SJCRH30 (cell line): ENCODE measurements at regions not wholly inside any gene's neighbourhood (a gene's known extent, or its start where the extent isn't known, plus 50 kb on each side); places are given as distances from the start of the nearest gene placed in this dataset.

Experiments used
- DNase-seq, 2 experiments: peaks; one replicate each; pipeline ENCODE4 v3.0.0-alpha.2; 2015 to 2020
- H3K27ac ChIP-seq: fragments of 250-450 bp; sonication (Bioruptor Pico); 2 replicates; pipeline ENCODE4 v1.5.1; 2020; ENCODE audit warnings: mild to moderate bottlenecking, moderate library complexity
- H3K27me3 ChIP-seq: fragments of 250-450 bp; sonication (Bioruptor Pico); 2 replicates; pipeline ENCODE4 v1.5.1; 2020; ENCODE audit warnings: mild to moderate bottlenecking, moderate library complexity
- H3K36me3 ChIP-seq: fragments of 250-450 bp; sonication (Bioruptor Pico); 2 replicates; pipeline ENCODE4 v1.5.1; 2020; ENCODE audit warnings: mild to moderate bottlenecking, moderate library complexity
- H3K4me1 ChIP-seq: fragments of 250-450 bp; sonication (Bioruptor Pico); 2 replicates; pipeline ENCODE4 v1.5.1; 2020; ENCODE audit warnings: mild to moderate bottlenecking, moderate library complexity
- H3K4me3 ChIP-seq: fragments of 250-450 bp; sonication (Bioruptor Pico); 2 replicates; pipeline ENCODE4 v1.5.1; 2020; ENCODE audit warnings: mild to moderate bottlenecking, moderate library complexity
- H3K9me3 ChIP-seq: fragments of 250-450 bp; sonication (Bioruptor Pico); replicated peaks from 2 replicates; pipeline ENCODE4 v1.5.1; 2020; ENCODE audit warnings: mild to moderate bottlenecking, moderate library complexity

DNA sequence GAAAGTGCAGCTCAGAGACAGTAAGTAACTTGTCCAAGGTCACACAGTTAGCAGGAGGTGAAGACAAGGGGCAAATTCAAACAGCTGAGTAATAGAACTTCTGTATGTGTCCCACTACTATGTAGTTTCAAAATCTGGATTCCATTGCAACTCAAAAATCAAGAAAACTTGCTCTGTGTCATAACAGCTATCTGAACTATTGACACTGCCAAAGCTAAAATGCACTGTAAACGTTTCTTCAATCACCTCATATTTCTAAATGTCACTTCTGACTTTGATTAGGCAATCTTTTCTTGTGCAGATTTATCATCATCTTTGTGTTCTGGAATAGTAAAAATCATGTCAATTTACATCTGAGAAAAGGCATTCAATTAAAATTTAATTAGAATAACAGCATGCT is 957.6 kb downstream of the MRPL39 start:
- Histone ChIP-seq H3K27me3 (no peaks in the 10 kb centered on the region; the same call in 1 of the 2 replicates), H3K4me3 (no peak overlapping the region), H3K9me3 (no peaks in the 10 kb centered on the region), H3K4me1 (no peaks in the 10 kb centered on the region), H3K27ac (no peak overlapping the region), H3K36me3 (no peaks in the 10 kb centered on the region)
- no peak for DNase-seq

DNA sequence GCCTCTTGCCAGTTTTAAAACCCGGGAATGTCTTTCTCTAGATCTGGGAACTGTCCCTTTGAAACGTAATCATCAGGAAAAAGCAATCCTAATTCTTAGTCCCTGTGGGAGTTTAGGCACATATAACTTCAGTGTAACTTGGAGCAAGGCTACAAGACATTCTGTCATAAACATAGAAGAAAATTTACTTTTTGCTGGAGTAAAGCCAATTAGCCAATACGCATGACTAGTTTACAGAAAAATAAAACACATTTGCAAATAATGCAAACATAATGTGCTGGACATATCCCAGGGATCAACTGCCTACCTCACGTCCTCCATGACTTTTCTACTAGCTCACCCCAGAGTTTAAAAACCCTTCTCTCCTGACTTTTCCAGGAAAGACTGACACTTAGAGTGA is 970.6 kb downstream of the MRPL39 start:
- Histone ChIP-seq H3K36me3 (no peaks in the 10 kb centered on the region), H3K4me1 (no peaks in the 10 kb centered on the region), H3K9me3 (no peaks in the 10 kb centered on the region), H3K4me3 (no peak overlapping the region), H3K27ac (no peak overlapping the region), H3K27me3 (no peaks in the 10 kb centered on the region)
- no peak for DNase-seq

DNA sequence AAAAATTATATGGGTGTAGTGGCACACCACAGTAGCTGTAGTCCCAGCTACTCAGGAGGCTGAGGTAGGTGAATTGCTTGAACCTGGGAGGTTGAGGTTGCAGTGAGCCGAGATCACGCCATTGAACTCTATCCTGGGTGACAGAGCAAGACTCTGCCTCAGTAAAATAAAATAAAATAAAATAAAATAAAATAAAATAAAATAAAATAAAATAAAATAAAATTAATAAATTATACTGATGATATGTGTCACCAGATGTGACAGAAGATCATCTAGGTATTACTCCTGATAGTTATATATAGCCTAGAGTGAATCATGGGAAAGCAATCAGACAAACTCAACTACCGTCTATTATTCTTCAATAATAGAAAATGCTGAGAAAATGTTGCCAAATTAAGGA is 972.5 kb downstream of the MRPL39 start:
- no peaks in the 10 kb centered on the region for H3K36me3 ChIP-seq
- no peak for DNase-seq
- H3K27me3 ChIP-seq, result no peaks in the 10 kb centered on the region
- H3K27ac ChIP-seq, result no peak overlapping the region
- no peak overlapping the region for H3K4me3 ChIP-seq
- H3K4me1 ChIP-seq, result no peaks in the 10 kb centered on the region
- no peaks in the 10 kb centered on the region for H3K9me3 ChIP-seq

DNA sequence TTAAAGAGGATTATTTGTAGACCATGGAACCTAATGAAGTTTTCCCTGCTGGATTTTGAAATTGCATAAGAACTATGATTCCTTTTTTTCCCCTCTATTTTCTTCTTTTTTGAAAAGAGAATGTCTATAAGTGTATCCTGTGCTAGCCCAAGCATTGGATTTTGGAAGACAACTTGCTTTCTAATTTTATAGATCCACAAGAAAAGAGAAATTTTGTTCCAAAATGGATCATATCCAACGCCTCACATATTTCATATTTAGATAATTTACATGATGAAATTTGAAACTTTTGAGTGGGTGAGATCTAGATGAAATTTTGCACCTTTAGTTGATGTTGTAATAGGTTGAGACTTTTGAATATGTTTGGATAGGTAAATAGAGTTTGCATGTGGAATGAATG is 978.7 kb downstream of the MRPL39 start:
- DNase-seq, result no peak
- Histone ChIP-seq H3K4me3 (no peak overlapping the region), H3K9me3 (no peaks in the 10 kb centered on the region), H3K4me1 (no peaks in the 10 kb centered on the region), H3K36me3 (no peaks in the 10 kb centered on the region), H3K27ac (no peak overlapping the region), H3K27me3 (no peaks in the 10 kb centered on the region)

DNA sequence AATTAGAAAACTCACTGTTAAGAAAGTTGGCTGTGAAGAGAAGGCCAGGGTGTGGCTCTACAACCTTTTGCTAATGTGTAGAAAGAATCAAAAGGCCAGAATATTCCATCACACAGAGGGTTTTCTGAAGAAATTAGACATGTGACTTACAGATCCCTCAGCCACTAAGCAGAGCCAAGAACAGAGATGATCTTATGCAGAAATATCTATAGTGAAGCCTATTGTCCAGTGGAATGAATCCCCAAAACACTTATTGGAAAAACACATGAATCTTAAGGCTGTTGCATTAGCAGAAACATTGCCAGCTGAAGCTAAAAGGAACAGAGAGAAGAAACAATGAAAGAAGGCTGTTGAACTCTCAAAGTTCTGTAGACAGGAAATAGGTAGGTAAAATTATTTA is 979.2 kb downstream of the MRPL39 start:
- Histone ChIP-seq H3K4me1 (no peaks in the 10 kb centered on the region), H3K27me3 (no peaks in the 10 kb centered on the region), H3K36me3 (no peaks in the 10 kb centered on the region), H3K27ac (no peak overlapping the region), H3K4me3 (no peak overlapping the region), H3K9me3 (no peaks in the 10 kb centered on the region)
- no peak for DNase-seq

DNA sequence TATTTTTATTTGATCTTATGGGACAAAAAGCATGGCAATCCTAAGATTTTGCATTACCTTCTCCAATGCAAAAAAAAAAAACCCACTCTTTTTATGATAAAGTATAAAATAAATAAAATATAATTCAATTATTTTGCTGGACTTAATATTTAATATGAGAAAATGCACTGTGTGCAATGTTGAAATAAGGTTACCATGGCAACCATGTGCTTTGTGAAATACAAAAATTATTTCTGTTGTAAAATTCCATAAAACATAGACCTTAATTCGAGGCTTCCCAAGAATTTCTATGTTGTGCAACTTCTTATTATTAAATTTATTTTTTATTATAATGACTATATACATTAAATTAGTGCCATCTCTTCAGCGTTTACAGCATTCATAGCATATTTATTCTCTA is 989.5 kb downstream of the MRPL39 start:
- H3K27me3 ChIP-seq, result no peaks in the 10 kb centered on the region
- DNase-seq, result no peak
- H3K4me3 ChIP-seq, result no peak overlapping the region
- H3K4me1 ChIP-seq, result no peaks in the 10 kb centered on the region
- H3K36me3 ChIP-seq, result no peaks in the 10 kb centered on the region
- 0 out of 2 replicates have a peak, but pooled peaks cover 2% of the 10 kb centered on the region for H3K9me3 ChIP-seq
- H3K27ac ChIP-seq, result no peak overlapping the region

DNA sequence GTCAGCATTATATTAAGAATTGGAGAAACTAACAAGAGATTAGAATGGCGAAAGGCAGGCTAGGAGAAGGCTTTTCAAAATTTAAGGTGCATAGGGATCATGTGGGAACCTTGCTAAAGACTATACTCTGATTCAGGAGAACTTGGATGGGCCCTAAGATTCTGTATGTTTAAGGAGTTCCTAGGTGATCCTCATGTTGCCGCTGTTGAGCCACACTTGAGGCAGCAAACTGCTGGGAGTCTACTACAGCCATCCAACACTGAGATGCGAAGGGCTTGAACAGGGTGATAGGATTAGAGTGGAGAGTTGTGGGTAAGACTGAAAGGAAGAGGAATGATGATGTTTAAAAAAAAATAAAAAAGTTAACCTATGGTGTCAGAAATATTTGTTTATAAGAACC is 1013.2 kb downstream of the MRPL39 start:
- no peak for DNase-seq
- H3K9me3 ChIP-seq, result no peaks in the 10 kb centered on the region
- H3K36me3 ChIP-seq, result no peaks in the 10 kb centered on the region
- no peaks in the 10 kb centered on the region for H3K4me1 ChIP-seq
- no peaks in the 10 kb centered on the region for H3K27me3 ChIP-seq
- no peak overlapping the region for H3K4me3 ChIP-seq
- H3K27ac ChIP-seq, result no peak overlapping the region

DNA sequence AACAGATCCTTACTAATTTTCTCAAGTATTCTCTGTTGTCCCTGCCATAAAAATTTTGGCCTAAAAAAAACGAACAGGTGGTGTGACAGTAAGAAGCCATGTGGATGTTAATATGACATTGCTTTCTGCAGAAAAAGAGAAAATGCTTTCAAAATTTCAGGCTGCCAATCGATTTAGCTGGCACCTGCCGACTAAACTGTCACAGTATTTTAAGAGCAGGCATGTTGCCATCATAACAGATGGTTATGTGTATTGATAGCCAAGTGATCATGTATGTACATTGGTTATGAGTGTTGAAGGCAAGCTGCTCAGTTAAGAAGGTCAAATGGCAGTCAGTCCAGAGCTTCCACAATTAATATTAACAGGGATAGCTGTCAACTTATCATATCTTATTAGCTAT is 1017.0 kb downstream of the MRPL39 start:
- H3K4me3 ChIP-seq, result no peak overlapping the region
- H3K9me3 ChIP-seq, result no peaks in the 10 kb centered on the region
- no peak overlapping the region for H3K27ac ChIP-seq
- no peaks in the 10 kb centered on the region for H3K4me1 ChIP-seq
- no peaks in the 10 kb centered on the region for H3K36me3 ChIP-seq
- DNase-seq, result no peak
- H3K27me3 ChIP-seq, result 0 out of 2 replicates have a peak, but pooled peaks cover 2% of the 10 kb centered on the region

DNA sequence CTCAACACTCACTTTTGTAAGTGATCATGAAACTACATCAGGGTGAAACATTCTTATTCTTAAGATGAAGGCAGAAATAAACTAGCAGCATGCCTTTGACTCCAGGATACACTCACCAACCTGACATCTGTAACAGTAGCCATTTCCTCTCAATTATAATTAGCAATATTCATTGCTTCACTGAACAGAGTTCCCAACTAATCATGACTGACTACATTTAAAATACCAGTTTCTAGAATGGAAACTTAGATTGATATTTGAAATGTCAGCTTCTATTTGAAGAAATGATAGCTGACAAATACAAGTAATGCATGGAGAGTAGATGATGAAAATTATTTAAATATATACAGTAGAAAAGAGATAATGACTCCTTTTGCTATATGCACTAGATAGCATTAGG is 1023.8 kb downstream of the MRPL39 start:
- 0 out of 2 replicates have a peak, but pooled peaks cover 2% of the 10 kb centered on the region for H3K27me3 ChIP-seq
- H3K27ac ChIP-seq, result no peak overlapping the region
- no peak for DNase-seq
- no peak overlapping the region for H3K4me3 ChIP-seq
- no peaks in the 10 kb centered on the region for H3K9me3 ChIP-seq
- H3K36me3 ChIP-seq, result no peaks in the 10 kb centered on the region
- H3K4me1 ChIP-seq, result no peaks in the 10 kb centered on the region

DNA sequence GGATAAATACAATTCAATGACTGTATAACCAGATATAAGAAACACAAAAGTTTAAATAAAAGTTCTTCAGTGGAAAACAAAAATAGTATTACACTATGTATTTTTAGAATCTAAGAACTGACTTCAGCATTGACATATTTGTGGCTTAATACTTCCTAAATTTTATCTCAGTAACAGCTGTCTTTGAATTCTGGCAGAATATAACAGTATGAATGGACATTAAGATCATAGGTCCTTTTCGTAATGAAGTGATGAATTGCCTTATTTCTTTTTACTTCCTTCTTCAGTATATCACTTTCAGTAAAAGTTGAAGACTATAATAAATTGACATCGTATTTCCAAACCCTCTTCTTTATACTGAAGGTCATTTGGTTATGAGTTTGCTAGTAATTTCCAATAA is 1030.0 kb downstream of the MRPL39 start:
- H3K4me1 ChIP-seq, result no peaks in the 10 kb centered on the region
- H3K36me3 ChIP-seq, result no peaks in the 10 kb centered on the region
- H3K4me3 ChIP-seq, result no peak overlapping the region
- H3K9me3 ChIP-seq, result no peaks in the 10 kb centered on the region
- DNase-seq, result no peak
- H3K27me3 ChIP-seq, result no peaks in the 10 kb centered on the region
- H3K27ac ChIP-seq, result no peak overlapping the region

DNA sequence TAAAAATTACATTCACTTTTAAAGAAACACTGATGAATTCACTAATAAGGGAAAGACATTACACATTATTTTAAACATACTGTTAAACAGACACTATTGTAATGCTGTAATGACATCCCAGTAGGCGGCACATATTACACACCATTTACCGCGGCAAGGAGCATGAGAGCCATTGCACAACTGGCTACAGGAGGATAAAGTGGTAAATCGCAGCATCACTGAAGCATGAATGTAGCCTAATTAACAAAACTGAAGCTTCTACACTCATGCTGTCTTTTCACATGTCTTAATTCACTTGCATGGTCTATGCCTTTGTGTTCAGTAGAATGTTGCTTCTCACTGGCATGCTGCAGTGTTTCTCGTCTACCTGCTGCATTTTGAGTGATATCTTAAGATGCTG is 1046.0 kb downstream of the MRPL39 start:
- Histone ChIP-seq H3K27ac (no peak overlapping the region), H3K27me3 (no peaks in the 10 kb centered on the region), H3K4me1 (no peaks in the 10 kb centered on the region), H3K36me3 (no peaks in the 10 kb centered on the region), H3K4me3 (no peak overlapping the region), H3K9me3 (no peaks in the 10 kb centered on the region)
- no peak for DNase-seq

DNA sequence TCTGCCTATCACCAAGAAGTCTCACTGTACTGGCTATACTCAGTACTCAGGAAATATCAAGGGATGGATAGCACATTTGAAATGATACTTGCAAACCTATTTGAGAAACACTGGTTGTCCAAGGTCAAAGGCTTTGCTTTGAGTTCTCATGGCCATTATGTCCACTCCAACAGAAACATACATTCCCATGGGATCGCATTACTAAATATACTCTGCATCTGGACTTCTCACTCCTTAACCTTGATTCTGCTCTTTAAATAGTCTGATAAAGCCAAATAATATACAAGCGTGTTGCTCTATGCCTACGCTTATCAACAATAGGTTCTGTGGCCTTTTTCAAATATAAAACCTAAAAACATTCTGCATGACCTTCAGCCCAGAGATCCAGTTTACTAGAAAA is 1054.8 kb downstream of the MRPL39 start:
- Histone ChIP-seq H3K27ac (no peak overlapping the region), H3K4me1 (no peaks in the 10 kb centered on the region), H3K36me3 (no peaks in the 10 kb centered on the region), H3K9me3 (no peaks in the 10 kb centered on the region), H3K4me3 (no peak overlapping the region), H3K27me3 (no peaks in the 10 kb centered on the region)
- no peak for DNase-seq

DNA sequence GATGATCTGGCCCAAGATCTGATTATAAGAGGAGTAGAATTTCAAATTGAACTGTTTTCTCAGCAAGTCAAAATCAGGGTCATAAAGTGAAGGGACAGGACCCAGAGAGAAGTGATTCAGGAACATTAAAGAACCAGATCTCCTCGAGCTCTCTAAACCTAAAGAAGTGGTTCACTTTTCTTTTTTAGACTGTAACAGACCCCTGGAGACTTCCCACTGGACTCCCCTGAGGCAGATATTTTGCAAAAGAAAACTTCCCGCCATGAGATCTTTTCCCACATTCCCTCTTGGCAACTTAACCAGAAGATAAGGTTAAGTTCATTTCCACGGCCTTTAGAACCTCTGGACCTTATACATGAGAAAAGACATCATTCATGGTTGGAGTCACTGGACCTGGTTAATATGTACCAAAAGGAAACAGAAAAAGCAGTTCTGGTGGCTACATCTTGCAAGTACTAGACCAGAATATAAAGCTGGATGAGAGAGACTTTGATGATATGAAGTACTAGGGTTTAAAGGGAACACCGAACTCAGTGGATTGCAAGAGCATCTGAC is 1061.4 kb downstream of the MRPL39 start:
- H3K9me3 ChIP-seq, result no peaks in the 10 kb centered on the region
- no peak overlapping the region for H3K4me3 ChIP-seq
- H3K27ac ChIP-seq, result no peak overlapping the region
- H3K27me3 ChIP-seq, result no peaks in the 10 kb centered on the region
- H3K36me3 ChIP-seq, result no peaks in the 10 kb centered on the region
- H3K4me1 ChIP-seq, result no peaks in the 10 kb centered on the region
- DNase-seq, result no peak

DNA sequence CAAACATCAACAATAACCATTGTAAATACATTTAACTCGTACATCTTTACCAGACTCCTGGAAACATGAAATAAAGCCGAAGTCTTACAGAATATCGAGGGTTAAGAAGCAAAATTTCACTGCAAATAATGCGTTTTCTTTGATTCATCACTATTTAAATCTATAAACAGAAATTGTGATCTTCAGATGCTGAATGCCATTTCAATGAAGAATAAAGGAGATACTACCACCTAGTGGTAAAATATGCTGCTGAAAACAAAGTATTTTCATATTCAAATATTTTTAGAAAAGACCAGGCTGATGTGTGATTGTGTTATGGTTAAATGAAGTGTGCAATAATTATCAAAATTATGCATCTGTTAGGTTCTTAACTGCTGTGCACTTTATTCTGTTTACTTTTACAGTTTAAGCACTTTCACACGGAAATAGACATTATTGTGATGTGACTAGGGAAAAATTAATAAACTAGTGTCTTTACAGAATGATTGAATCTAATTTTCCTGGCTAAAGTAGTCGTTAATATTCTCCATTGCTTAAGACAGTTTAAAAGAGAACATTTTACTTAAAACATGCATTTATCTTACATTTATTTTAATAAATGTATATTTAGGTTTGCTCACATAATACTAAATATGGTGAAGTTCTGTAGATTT is 1093.1 kb downstream of the MRPL39 start:
- H3K27ac ChIP-seq, result no peak overlapping the region
- peak in 1 of 2 experiments; percentile 11 for DNase-seq
- H3K9me3 ChIP-seq, result no peaks in the 10 kb centered on the region
- H3K4me1 ChIP-seq, result no peaks in the 10 kb centered on the region
- no peaks in the 10 kb centered on the region for H3K36me3 ChIP-seq
- no peak overlapping the region for H3K4me3 ChIP-seq
- H3K27me3 ChIP-seq, result no peaks in the 10 kb centered on the region; the same call in 1 of the 2 replicates

DNA sequence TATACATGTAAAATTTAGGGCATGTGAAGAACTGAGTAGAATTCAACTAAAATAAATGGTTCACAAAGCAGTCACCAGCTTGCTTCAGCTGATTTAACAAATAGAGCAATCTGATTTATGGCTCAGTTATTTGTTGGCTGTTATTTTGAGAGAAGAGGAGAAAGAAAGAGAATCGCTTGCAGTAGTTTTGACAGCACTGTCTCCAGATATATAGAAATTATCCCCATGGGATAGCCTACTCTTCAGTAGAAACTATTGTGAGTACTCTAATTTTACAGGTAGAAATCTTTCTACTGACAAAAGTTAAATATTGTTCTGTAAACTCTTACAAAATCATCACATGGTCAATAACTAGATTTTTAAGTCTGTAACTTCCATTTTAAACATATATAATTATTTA is 1098.2 kb downstream of the MRPL39 start:
- Histone ChIP-seq H3K27me3 (no peaks in the 10 kb centered on the region), H3K36me3 (no peaks in the 10 kb centered on the region), H3K4me1 (no peaks in the 10 kb centered on the region), H3K9me3 (no peaks in the 10 kb centered on the region), H3K4me3 (no peak overlapping the region), H3K27ac (no peak overlapping the region)
- no peak for DNase-seq

DNA sequence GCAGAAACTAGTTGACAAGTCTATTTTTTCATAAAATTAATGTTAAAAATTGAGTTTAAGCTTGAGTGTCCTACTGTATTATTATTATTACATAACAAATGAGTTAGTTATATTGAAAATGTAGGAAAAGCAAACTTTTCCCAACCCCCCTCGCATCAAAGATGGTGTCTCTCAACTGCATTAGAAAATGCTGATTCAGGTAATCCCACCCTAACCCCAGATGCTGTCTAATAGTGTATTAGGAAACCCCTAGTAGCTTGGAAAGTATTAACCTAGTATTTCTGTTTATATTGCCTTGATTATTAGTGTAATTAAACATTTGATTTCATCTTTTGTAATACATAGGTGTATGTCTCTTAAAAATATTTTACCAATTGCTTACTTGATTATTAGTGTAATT is 1120.3 kb downstream of the MRPL39 start:
- Histone ChIP-seq H3K36me3 (no peaks in the 10 kb centered on the region), H3K4me1 (no peaks in the 10 kb centered on the region), H3K27ac (no peak overlapping the region), H3K9me3 (no peaks in the 10 kb centered on the region), H3K27me3 (no peaks in the 10 kb centered on the region), H3K4me3 (no peak overlapping the region)
- DNase-seq, result no peak
